Activated T-helper 17 cell treated with anti-CD3 and anti-CD28 coated beads, Interleukin-2, amount 50 U/mL, for 72 hours (primary cell): ENCODE measurements at regions not wholly inside any gene's neighbourhood (a gene's known extent, or its start where the extent isn't known, plus 50 kb on each side); places are given as distances from the start of the nearest gene placed in this dataset.

Source experiments
- ATAC-seq: fragments of 150-1000 bp; cut with Tn5 transposase; replicated peaks from 2 replicates; pipeline ENCODE4 v1.10.0; 2021; ENCODE audit warnings: mild to moderate bottlenecking, moderate library complexity
- H3K27ac Mint-ChIP-seq: one replicate; pipeline ENCODE4 v1.8.0; 2022; ENCODE audit warnings: mixed read lengths
- H3K27me3 Mint-ChIP-seq: one replicate; pipeline ENCODE4 v1.8.0; 2022; ENCODE audit warnings: mixed read lengths
- H3K36me3 Mint-ChIP-seq: one replicate; pipeline ENCODE4 v1.8.0; 2022; ENCODE audit warnings: low read depth, mild to moderate bottlenecking, mixed read lengths
- H3K4me1 Mint-ChIP-seq: one replicate; pipeline ENCODE4 v1.8.0; 2022; ENCODE audit warnings: mixed read lengths
- H3K4me3 Mint-ChIP-seq: one replicate; pipeline ENCODE4 v1.8.0; 2022; ENCODE audit warnings: mild to moderate bottlenecking, mixed read lengths
- H3K9me3 Mint-ChIP-seq: one replicate; pipeline ENCODE4 v1.8.0; 2022; ENCODE audit warnings: mixed read lengths

- no peak overlapping the region for H3K4me3 Mint-ChIP-seq
- no peaks in the 10 kb centered on the region for H3K36me3 Mint-ChIP-seq
- peaks cover 4% of the 10 kb centered on the region for H3K4me1 Mint-ChIP-seq
- no peaks in the 10 kb centered on the region for H3K27me3 Mint-ChIP-seq
- no peak overlapping the region for H3K27ac Mint-ChIP-seq
- no peak for ATAC-seq
- H3K9me3 Mint-ChIP-seq = peaks cover 7% of the 10 kb centered on the region
These were observed 594.0 kb upstream of the ACVR2A start for GRCh38 chr2:147250652-147251356.

GRCh38 chr2:147247749-147248148 is 597.1 kb upstream of the ACVR2A start:
- Mint-ChIP-seq H3K27me3 (no peaks in the 10 kb centered on the region), H3K4me1 (peaks cover 4% of the 10 kb centered on the region), H3K27ac (no peak overlapping the region), H3K9me3 (peaks cover 4% of the 10 kb centered on the region), H3K4me3 (no peak overlapping the region), H3K36me3 (no peaks in the 10 kb centered on the region)
- no peak for ATAC-seq

- Mint-ChIP-seq H3K36me3 (no peaks in the 10 kb centered on the region), H3K27me3 (no peaks in the 10 kb centered on the region), H3K4me3 (no peak overlapping the region), H3K9me3 (no peaks in the 10 kb centered on the region), H3K27ac (no peak overlapping the region), H3K4me1 (no peaks in the 10 kb centered on the region)
- no peak for ATAC-seq
These were observed 602.4 kb upstream of the ACVR2A start for GRCh38 chr2:147242445-147242844.

GRCh38 chr2:147236601-147237000 is 608.2 kb upstream of the ACVR2A start:
- Mint-ChIP-seq H3K4me1 (peaks cover 5% of the 10 kb centered on the region), H3K36me3 (no peaks in the 10 kb centered on the region), H3K4me3 (no peak overlapping the region), H3K27me3 (no peaks in the 10 kb centered on the region), H3K27ac (no peak overlapping the region), H3K9me3 (no peaks in the 10 kb centered on the region)
- no peak for ATAC-seq

GRCh38 chr2:147232225-147232669 is 612.6 kb upstream of the ACVR2A start:
- Mint-ChIP-seq H3K27ac (peak overlapping the region; percentile 65), H3K4me1 (peaks cover 12% of the 10 kb centered on the region), H3K27me3 (no peaks in the 10 kb centered on the region), H3K4me3 (peak overlapping the region; percentile 58), H3K9me3 (no peaks in the 10 kb centered on the region), H3K36me3 (no peaks in the 10 kb centered on the region)
- ATAC-seq = peak; percentile 74

- Mint-ChIP-seq H3K27ac (peak overlapping the region; percentile 91), H3K4me1 (peaks cover 12% of the 10 kb centered on the region), H3K27me3 (no peaks in the 10 kb centered on the region), H3K36me3 (no peaks in the 10 kb centered on the region), H3K9me3 (no peaks in the 10 kb centered on the region), H3K4me3 (peak overlapping the region; percentile 58)
- ATAC-seq = peak; percentile 84
These were observed 613.2 kb upstream of the ACVR2A start for GRCh38 chr2:147231607-147232006.

- Mint-ChIP-seq H3K4me3 (peak overlapping the region; percentile 58), H3K9me3 (no peaks in the 10 kb centered on the region), H3K4me1 (peaks cover 12% of the 10 kb centered on the region), H3K36me3 (no peaks in the 10 kb centered on the region), H3K27ac (peak overlapping the region; percentile 91), H3K27me3 (no peaks in the 10 kb centered on the region)
- peak; percentile 73 for ATAC-seq
These were observed 613.7 kb upstream of the ACVR2A start for GRCh38 chr2:147231081-147231480.

- H3K27ac Mint-ChIP-seq = no peak overlapping the region
- H3K9me3 Mint-ChIP-seq = peaks cover under 1% of the 10 kb centered on the region
- no peak overlapping the region for H3K4me3 Mint-ChIP-seq
- no peaks in the 10 kb centered on the region for H3K27me3 Mint-ChIP-seq
- no peak for ATAC-seq
- H3K36me3 Mint-ChIP-seq = no peaks in the 10 kb centered on the region
- H3K4me1 Mint-ChIP-seq = peaks cover 9% of the 10 kb centered on the region
These were observed 617.5 kb upstream of the ACVR2A start for GRCh38 chr2:147227313-147227712.

- H3K27ac Mint-ChIP-seq = no peak overlapping the region
- H3K36me3 Mint-ChIP-seq = no peaks in the 10 kb centered on the region
- peaks cover 14% of the 10 kb centered on the region for H3K9me3 Mint-ChIP-seq
- ATAC-seq = no peak
- no peaks in the 10 kb centered on the region for H3K4me1 Mint-ChIP-seq
- no peak overlapping the region for H3K4me3 Mint-ChIP-seq
- H3K27me3 Mint-ChIP-seq = no peaks in the 10 kb centered on the region
These were observed 620.8 kb upstream of the ACVR2A start for GRCh38 chr2:147224070-147224469.

- no peaks in the 10 kb centered on the region for H3K27me3 Mint-ChIP-seq
These were observed 621.2 kb upstream of the ACVR2A start for GRCh38 chr2:147223553-147224060.

GRCh38 chr2:147223119-147223518 is 621.7 kb upstream of the ACVR2A start:
- Mint-ChIP-seq H3K36me3 (no peaks in the 10 kb centered on the region), H3K27me3 (no peaks in the 10 kb centered on the region), H3K4me1 (no peaks in the 10 kb centered on the region), H3K27ac (no peak overlapping the region), H3K9me3 (peaks cover 16% of the 10 kb centered on the region), H3K4me3 (no peak overlapping the region)
- ATAC-seq = peak; percentile 80

More at GRCh38 chr2:147223553-147224060, 621.2 kb upstream of the ACVR2A start:
- H3K27ac Mint-ChIP-seq = no peak overlapping the region
- ATAC-seq = no peak
- H3K36me3 Mint-ChIP-seq = no peaks in the 10 kb centered on the region
- H3K9me3 Mint-ChIP-seq = peaks cover 16% of the 10 kb centered on the region
- no peaks in the 10 kb centered on the region for H3K4me1 Mint-ChIP-seq
- H3K4me3 Mint-ChIP-seq = no peak overlapping the region

GRCh38 chr2:147222506-147222905 is 622.3 kb upstream of the ACVR2A start:
- peaks cover 16% of the 10 kb centered on the region for H3K9me3 Mint-ChIP-seq
- ATAC-seq = no peak
- no peaks in the 10 kb centered on the region for H3K4me1 Mint-ChIP-seq
- no peaks in the 10 kb centered on the region for H3K36me3 Mint-ChIP-seq
- H3K27ac Mint-ChIP-seq = no peak overlapping the region
- H3K4me3 Mint-ChIP-seq = no peak overlapping the region
- no peaks in the 10 kb centered on the region for H3K27me3 Mint-ChIP-seq

GRCh38 chr2:147214914-147215313 is 629.9 kb upstream of the ACVR2A start:
- Mint-ChIP-seq H3K27ac (no peak overlapping the region), H3K36me3 (no peaks in the 10 kb centered on the region), H3K27me3 (no peaks in the 10 kb centered on the region), H3K9me3 (peaks cover 13% of the 10 kb centered on the region), H3K4me3 (no peak overlapping the region), H3K4me1 (peaks cover 12% of the 10 kb centered on the region)
- ATAC-seq = no peak

- peaks cover 12% of the 10 kb centered on the region for H3K4me1 Mint-ChIP-seq
- H3K27ac Mint-ChIP-seq = no peak overlapping the region
- ATAC-seq = peak; percentile 73
- H3K27me3 Mint-ChIP-seq = no peaks in the 10 kb centered on the region
- no peaks in the 10 kb centered on the region for H3K36me3 Mint-ChIP-seq
- H3K4me3 Mint-ChIP-seq = no peak overlapping the region
- peaks cover 12% of the 10 kb centered on the region for H3K9me3 Mint-ChIP-seq
These were observed 633.3 kb upstream of the ACVR2A start for GRCh38 chr2:147211484-147211883.

GRCh38 chr2:147204102-147204501 is 640.7 kb upstream of the ACVR2A start:
- Mint-ChIP-seq H3K27ac (no peak overlapping the region), H3K9me3 (peaks cover 9% of the 10 kb centered on the region), H3K27me3 (no peaks in the 10 kb centered on the region), H3K4me1 (no peaks in the 10 kb centered on the region), H3K36me3 (no peaks in the 10 kb centered on the region), H3K4me3 (no peak overlapping the region)
- ATAC-seq = peak; percentile 38
